Cerebellar cortex (tissue), 1 donor: ENCODE measurements at regions not wholly inside any gene's neighbourhood (a gene's known extent, or its start where the extent isn't known, plus 50 kb on each side); places are given as distances from the start of the nearest gene placed in this dataset.
"Not testable (repeated sequence)": the region's sequence is repeated elsewhere in the genome, so short reads cannot be mapped to it uniquely, and the experiment has no call there.

Experiments
- DNase-seq: peaks from one replicate; pipeline ENCODE4 v3.0.0-alpha.2; 2015; ENCODE audit warnings: low spot score

- no peak for DNase-seq
Measured at GRCh38 chr12:93204896-93205295, 172.8 kb upstream of the NUDT4 start.

DNA sequence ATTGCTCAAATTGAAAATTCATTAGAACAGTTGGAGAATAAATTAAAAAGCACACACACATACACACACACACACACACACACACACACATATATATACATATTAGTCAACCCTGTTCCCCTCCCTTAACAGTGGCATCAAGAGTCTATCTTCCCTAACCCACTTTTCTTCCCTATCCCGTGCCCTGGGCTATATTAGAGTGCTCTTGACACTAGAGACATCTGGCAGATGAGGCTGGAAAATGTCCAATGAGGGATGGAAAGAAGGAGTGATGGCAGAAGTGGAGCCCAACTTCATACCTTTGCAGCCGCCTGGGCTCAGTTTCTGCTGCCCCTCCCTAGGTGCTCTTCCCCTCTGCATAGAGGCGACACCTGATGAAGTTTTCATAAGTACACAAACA is 172.4 kb upstream of the NUDT4 start:
- no peak for DNase-seq

GRCh38 chr12:93208011-93208410 is 169.7 kb upstream of the NUDT4 start:
- DNase-seq: no peak

GRCh38 chr12:93214523-93215289 is 163.0 kb upstream of the NUDT4 start:
- DNase-seq: no peak

GRCh38 chr12:93215290-93215678 is 162.4 kb upstream of the NUDT4 start:
- DNase-seq: no peak

DNA sequence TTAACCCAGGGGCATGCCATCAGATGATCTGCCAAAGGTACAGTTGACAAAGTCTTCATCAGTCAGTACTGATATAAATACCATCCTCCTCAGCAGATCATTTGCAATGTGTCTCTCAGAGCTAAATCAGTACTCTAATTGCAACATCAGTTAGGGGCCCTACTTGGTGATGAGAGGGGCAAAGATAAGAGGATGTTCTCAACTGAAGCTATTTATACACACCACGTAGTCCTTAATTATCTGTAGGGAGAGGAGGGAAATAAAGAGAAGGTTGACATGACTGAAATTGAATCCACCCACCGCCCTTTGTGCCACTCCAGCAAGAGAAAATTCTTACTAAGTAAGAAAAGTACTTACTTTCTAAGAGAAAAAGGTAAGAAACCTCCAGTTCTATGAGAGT is 157.8 kb upstream of the NUDT4 start:
- no peak for DNase-seq

- DNase-seq: no peak
Measured at GRCh38 chr12:93221841-93222240, 155.9 kb upstream of the NUDT4 start.

GRCh38 chr12:93223440-93224426 is 154.0 kb upstream of the NUDT4 start:
- no peak for DNase-seq

DNA sequence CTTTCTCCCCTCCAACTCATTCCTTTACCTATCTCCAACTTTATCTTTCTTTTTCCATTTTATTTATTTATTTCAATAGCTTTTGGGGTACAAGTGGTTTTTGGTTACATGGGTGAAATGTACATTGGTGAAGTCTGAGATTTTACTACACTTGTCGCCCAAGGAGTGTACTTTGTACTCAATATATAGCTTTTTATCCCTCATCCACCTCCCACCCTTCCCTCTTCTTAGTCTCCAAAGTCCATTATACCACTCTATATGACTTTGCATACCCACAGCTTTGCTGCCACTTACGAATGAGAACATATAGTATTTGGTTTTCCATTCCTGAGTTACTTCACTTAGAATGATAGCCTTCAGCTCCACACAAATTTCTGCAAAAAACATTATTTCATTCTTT is 152.6 kb upstream of the NUDT4 start:
- DNase-seq: no peak

- no peak for DNase-seq
Measured at GRCh38 chr12:93226361-93226760, 151.4 kb upstream of the NUDT4 start.

DNA sequence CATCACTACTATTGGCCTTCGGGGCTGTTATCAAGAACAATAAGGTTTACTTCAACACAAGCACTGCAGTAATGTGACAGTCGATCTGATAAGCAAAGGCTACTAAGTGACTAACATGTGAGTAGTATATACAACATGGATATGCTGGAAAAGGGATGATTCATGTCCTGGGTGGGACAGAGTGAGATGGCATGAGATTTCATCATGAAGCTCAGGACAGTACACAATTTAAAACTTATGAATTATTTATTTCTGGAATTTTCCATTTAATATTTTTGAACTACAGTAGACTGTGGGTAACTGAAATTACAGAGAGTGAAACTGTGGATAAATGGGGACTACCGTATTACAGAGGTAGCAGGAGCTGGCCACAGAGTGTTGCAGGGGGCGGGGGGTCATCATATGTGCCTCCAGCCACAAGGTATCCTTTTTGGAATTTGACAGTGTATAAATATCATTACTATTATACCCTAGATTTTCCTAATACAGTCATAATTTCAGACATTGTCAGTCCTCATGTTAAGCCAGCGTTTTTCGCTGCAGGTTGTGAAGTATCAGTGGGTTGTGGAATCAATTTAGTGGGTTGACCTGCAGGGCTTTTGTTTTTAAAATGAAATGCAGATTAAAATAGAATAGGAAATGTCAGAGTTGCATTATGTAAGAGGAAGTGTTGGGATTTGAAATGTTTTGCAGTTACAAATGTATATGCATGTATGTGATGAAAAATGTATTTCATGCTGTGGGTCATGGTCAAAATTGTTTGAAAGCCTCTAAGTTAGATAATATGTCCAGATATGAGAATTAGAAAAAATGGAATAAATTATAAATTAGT is 148.0 kb upstream of the NUDT4 start:
- no peak for DNase-seq

- DNase-seq: no peak
Measured at GRCh38 chr12:93230326-93230720, 147.4 kb upstream of the NUDT4 start.

DNA sequence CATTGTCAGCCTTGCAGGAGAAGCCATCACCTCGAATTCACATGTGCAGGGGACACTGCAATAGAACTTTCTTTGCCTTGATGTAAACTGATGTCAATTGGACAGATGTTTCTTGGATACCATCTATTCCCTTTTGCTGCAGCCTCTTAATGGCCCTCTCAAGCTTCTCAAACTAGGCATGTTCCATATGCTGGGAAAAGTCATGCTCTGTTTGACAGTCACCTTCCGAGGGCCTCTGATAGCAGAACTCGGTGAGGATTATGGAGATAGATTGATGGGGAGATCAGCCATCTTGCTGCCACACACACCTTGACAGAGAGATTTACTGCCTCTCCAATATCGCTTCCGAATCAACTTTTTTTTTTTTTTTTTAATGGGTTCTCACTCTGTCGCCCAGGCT is 145.8 kb upstream of the NUDT4 start:
- DNase-seq: no peak

- no peak for DNase-seq
Measured at GRCh38 chr12:93234641-93235040, 143.1 kb upstream of the NUDT4 start.

DNA sequence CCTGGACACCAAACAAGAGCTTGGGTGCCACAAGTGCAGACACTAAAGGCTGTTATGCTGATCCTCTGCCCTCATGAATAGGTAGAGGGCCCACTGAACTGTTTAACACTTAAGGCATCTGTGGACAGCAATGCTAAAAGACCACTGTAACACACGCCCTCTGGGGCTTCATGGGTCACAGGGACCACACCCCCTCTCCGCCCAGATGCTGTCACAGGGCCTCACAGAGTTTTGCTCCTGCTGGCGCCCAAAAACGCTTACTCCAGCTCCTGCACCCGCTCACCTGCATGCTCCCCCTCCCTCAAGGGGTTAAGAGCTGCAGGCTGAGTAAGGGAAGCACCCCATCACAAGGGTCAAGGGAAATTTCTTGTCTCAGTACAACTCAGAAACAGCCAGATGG is 141.8 kb upstream of the NUDT4 start:
- no peak for DNase-seq

- DNase-seq: no peak
Measured at GRCh38 chr12:93237235-93237915, 140.3 kb upstream of the NUDT4 start.

DNA sequence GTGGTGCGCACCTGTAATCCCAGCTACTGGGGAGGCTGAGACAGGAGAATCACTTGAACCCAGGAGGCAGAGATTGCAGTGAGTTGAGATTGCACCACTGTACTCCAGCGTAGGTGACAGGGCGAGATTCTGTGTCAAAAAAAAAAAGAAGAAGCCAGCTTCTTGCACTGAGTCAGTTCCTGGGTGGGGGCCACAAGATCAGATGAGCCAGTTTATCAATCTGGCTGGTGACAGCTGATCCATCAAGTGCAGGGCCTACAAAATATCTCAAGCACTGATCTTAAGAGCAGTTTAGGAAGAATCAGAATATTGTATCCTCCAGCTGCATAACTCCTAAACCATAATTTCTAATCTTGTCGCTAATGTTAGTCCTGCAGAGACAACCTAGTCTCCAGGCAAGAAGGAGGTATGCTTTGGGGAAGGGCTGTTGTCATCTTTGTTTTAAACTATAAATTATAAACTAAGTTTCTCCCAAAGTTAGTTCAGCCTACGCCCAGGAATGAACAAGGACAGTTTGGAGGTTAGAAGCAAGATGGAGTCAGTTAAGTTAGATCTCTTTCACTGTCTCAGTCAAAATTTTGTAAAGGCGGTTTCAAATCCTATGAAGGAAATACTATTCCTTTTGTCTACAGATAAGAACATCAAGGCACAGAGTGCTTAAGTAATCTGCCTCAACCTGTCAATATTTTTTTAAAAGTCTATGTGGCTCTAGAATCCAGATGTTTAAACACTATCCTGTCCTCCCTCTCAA is 139.0 kb upstream of the NUDT4 start:
- not testable (repeated sequence) for DNase-seq

GRCh38 chr12:93239789-93240188 is 137.9 kb upstream of the NUDT4 start:
- not testable (repeated sequence) for DNase-seq

DNA sequence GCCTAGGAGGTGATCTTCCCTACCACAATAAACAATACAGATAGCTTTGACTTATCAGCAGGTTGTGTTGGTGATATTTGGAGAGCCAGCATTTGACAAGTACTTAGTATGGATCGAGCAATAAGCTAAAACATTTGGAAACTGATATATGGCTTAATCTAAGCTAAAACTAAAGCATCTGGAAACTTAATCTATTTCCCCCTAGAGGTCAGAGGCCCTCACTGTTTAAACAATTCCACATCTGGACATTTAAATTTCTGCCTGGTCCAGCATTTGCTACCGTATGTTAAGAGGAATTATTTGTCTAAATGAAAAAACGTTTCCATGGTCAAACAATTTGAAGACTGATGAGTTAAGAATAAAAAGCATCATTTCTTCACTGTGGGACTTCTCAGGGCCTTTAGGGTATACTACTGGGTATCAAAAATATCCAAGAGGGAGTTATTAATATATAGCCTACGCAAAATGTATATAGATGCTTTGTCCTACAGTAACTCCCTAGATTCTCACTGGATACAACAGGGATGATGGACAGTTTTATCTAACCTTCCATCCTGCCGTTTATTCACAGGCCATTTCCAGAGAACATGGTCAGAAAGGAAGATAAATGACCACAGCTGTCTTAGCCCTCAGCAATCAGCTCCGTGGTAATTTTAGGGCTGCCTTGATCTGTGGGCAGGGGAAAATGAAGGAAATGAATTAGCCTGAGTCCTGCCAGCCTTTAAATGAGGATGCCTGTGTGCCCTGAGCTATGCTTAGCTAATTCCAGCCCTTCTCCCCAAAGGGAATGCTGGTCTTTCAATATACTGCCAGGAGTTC is 135.4 kb upstream of the NUDT4 start:
- DNase-seq: no peak

GRCh38 chr12:93243382-93243688 is 134.4 kb upstream of the NUDT4 start:
- DNase-seq: no peak
